DMS114 treated with DMSO at 0.1 percent for 48 hours (cell line): ENCODE measurements at regions not wholly inside any gene's neighbourhood (a gene's known extent, or its start where the extent isn't known, plus 50 kb on each side); places are given as distances from the start of the nearest gene placed in this dataset.

ENCODE experiments used
- DNase-seq: peaks from one replicate; lab custom pipeline; 2025; ENCODE audit not compliant: unreplicated experiment; lab: John Stamatoyannopoulos, UW

- no peak for DNase-seq
These were observed 135.3 kb upstream of the GLI2 start for GRCh38 chr2:120600335-120600734.

GRCh38 chr2:120600786-120601185 is 134.9 kb upstream of the GLI2 start:
- DNase-seq = no peak

- no peak for DNase-seq
These were observed 134.1 kb upstream of the GLI2 start for GRCh38 chr2:120601566-120601965.

GRCh38 chr2:120602251-120602650 is 133.4 kb upstream of the GLI2 start:
- DNase-seq = no peak

- DNase-seq = no peak
These were observed 130.9 kb upstream of the GLI2 start for GRCh38 chr2:120604767-120605166.

DNA sequence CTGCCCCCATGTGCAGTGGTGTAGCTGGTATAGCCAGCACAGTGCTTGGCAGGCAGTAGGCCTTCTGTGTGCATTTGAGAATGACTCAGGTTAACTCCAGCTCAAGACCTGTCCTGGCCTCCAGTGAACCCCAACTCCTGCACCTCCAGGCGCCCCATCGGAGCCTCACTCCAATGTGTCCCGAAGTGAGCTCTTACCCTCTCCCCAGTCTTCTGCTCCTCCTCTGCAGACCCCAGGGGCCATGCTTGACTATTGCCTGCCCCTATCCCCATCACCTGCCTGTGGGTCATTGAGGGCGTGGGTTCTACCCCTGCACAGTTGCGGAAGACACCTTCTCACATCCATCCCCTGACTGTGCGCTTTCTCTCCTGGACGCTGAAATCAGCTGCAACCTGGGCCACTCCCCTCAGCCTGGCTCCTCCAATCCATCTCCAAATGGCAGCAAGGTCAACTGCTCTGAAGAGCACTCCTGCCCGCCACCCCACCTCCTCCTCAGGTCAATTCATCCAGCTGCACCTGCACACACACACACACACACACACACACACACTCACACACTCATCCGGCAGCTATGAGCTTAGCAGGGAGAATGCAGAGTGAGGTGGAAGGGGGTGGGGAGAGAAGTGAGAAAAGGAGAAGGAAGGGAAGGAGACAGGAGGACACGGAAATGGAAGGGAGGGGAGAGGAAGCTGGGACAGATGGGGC is 130.3 kb upstream of the GLI2 start:
- no peak for DNase-seq

DNA sequence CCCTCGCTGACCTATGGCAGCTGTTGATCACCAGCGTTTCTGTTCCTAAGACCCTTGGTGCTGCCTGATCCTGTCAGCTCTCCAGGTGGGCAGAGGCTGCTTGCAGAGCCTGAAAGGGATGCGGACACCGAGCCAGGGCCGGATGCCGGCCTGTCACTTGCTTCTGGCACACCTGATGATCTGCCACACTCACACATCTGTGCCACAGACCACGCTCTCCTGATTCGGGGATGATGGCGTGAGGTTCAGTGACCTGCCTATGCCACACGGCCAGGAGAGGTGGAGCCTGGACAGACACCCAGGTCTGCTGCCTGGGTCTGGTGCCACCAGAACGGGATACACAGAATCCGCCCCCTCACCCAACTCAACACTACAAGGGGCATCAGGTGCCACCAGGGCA is 129.4 kb upstream of the GLI2 start:
- no peak for DNase-seq

- DNase-seq = no peak
These were observed 128.7 kb upstream of the GLI2 start for GRCh38 chr2:120606931-120607330.

DNA sequence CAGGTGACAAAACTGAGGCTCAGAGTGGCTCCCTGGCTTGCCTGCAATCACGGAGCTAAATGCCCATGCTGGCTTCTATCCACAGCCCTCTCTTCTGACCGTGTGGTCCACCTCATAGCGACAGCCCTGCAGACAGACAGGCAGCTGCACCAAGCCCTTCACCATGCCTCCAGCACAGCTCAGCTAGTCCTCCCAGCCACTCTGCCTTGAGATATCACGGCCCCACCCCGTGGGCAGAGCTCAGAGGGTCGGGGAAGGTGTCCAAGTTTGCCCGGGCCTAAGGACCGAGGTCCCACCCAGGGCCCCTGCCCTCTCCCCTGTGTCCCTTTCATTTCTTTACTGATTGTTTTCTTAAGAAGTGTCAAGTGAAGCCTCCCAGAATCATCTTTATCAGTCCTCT is 128.2 kb upstream of the GLI2 start:
- no peak for DNase-seq

DNA sequence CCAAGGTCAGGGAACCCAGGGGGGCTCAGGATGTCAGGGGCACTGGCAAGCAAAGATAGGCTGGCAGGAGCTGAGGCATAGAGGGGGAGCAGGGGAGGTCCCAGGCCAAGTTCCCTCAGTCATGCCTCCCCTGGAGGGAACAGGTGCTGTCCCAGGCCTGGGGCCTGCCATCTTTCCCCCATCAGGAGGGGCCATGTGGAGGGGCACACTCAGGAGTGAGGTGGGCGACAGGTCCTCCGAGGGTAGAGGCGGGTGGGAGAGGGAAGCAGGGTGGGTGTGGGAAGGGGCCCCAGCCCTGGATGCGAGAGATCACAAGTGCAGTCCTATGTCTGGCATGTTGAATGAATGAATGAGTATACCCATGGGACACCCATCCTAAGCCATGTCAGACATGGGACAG is 127.7 kb upstream of the GLI2 start:
- DNase-seq = no peak

GRCh38 chr2:120609826-120610395 is 125.8 kb upstream of the GLI2 start:
- DNase-seq = no peak

DNA sequence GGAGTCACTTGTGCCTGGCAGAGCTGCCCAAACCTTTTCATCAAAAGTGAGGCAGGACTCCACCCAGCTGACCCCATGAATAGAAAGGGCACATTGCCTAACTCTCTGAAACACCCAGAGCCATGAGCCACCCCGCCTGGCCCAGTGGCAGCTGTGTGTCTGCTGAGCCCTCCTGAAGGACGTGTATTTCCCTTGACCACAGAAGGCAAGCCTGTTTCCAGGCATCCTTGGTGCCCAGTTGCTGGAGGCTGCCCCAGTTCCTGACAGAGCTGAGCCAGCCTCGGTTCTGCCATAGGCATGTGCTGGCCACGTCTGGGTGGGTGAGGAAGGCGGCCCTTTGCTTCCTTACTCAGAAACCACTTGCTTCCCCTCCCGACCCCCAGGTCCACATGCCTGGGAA is 124.7 kb upstream of the GLI2 start:
- DNase-seq = no peak

GRCh38 chr2:120611961-120612360 is 123.7 kb upstream of the GLI2 start:
- no peak for DNase-seq

DNA sequence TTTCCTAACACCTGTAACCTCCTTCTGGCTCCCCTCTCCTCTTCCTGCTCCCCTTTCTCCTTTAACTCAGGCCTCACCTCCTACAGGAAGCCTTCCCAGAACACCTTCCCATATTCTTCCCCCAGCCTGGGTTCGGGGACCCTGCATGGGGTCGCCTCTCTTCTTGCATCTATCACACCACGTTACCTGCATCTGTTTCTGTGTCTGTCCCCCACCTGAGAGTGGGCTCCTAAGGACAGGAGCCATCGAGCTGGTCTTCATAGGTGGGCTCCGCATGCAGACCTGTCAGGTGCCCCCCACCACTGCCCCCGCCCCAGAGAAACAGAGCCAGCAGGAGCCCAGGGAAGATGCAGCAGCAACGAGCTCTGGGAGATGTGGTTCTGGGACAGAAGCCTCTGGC is 123.2 kb upstream of the GLI2 start:
- no peak for DNase-seq

- DNase-seq = no peak
These were observed 122.7 kb upstream of the GLI2 start for GRCh38 chr2:120612931-120613330.

- no peak for DNase-seq
These were observed 121.7 kb upstream of the GLI2 start for GRCh38 chr2:120613742-120614571.

DNA sequence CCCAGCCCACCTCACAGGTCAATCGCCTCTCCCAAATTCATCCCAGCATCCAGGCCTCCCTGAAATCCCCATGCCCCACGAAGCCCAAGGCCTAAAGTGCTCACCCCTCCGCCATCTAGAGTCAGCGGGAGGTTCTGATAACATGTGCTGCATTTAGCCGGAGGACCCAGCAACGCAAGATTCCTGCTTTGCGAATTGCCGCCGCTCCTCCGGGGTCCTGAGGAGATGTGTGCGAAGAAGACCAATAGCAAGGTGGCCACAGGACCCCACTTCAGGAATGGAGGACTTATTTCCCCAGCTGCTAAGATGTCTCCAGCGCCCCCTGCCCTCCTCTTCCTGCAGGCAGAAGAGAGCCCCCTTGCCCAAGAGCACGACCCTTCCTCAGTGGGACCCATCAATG is 120.8 kb upstream of the GLI2 start:
- no peak for DNase-seq

GRCh38 chr2:120616261-120616660 is 119.4 kb upstream of the GLI2 start:
- DNase-seq = no peak

DNA sequence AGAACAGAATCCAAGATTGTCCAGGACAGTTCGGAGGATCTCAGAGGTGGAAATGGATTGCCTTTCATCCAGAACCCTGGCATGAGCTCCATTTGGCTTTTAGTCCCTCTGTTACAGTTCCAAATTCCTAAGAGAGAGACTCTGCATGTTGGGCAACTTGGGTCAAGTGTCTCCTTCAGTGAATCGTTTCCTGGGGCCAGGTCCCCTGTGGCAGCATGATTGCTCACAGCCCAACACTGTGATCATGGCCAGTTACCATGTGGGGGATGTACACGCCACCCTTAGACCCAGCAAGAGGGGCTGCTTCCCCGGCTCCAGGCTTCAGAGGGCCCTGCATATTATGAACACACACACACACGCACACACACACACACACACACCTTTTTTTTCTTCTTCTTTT is 118.6 kb upstream of the GLI2 start:
- no peak for DNase-seq

GRCh38 chr2:120618830-120619229 is 116.8 kb upstream of the GLI2 start:
- no peak for DNase-seq

GRCh38 chr2:120619579-120619978 is 116.1 kb upstream of the GLI2 start:
- DNase-seq = no peak
